ENCODE measurements at regions not wholly inside any gene's neighbourhood (a gene's known extent, or its start where the extent isn't known, plus 50 kb on each side); places are given as distances from the start of the nearest gene placed in this dataset.

DNA sequence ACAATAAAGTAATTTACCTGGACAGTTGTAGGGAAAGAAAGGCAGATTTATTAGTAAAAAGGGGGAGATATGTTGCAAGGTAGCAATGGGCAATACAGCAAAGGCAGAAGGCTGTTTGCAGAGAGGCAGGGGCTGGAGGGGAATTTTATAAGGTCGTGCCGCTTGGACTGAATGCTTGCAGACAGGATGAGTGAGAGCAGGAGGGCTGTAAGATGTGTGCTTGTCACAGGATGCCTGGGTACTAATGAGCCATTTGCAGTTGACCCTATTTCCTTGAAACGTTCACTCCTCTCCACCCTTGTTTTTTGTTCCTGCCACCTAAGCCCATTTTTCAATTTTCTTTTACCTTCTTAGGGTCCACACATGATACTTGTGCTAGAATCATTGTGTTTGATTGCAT is 214.7 kb downstream of the TRAM1L1 start:
- no peak for DNase-seq

DNA sequence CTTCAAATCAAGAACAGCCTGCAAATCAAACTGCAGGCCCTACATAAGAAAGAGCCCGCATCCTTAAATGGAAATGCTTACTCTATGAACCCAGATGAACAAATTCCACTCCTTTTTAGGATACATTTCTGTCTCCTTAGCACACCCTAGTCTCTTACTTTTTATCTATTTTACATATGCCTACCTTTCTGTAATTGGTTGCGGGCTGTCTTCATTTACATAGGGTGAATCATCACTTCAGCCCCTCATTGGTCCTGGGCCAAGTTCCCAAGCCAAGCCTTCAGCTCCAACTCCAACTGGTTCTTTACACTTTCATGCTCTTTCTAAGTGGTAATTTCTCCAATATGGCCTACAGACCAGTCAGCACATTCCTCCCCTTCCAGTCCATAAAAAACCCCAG is 219.3 kb downstream of the TRAM1L1 start:
- no peak for DNase-seq

DNA sequence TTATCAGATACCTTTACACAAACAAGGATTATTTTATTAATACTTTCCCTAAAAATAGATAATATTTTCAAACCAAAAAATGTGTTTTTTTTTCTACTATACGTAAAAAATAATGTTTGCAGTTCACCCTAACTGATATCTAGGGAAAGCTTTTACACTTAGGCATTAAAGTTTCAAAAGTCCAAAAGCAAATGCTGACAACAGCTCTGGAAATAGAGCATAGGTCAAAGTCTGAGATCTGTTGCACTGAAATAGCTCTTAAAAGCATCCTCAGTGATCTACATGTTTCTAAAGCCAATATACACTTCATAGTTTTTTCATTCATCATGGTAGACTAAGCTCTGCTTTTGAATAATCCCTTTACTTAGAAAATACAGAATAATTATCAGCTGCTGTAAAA is 222.8 kb downstream of the TRAM1L1 start:
- DNase-seq: no peak

DNA sequence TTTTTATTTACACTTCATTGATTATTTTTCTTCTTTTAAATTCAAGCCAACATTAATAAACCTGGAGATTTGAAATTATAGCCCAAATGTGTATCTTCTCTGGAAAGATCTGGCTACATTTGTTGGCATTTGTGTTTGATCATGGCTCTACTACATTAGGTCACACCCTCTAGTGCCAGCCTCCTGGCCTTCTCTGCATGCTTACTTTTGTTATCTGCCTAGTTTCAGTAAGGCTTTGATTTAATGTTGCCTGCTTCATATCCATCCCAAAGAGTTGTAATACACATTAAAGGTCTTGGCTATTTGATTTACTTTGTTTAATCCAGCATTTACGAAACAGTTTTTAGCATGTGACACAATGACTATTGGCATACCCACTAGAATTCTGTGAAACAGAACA is 224.5 kb downstream of the TRAM1L1 start:
- no peak for DNase-seq

DNA sequence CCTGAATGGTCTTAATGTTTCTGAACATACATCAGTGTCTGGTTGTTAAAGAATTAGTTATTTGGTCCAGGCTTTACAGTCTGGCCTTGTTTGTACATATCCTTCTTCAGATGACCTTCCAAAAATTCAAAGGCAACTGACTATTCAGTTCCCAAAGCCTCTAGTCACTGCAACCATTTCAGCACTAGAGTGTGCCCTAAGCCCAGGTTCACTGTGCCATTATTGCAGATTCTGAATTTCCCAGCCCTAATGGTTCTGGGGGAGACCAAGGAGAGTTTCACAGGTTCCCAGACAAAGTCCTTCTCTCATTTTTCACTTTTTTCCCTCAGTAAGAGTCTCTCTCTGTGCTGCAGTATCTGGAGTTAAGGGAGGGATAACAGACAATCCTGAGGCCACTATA is 235.8 kb downstream of the TRAM1L1 start:
- no peak for DNase-seq

DNA sequence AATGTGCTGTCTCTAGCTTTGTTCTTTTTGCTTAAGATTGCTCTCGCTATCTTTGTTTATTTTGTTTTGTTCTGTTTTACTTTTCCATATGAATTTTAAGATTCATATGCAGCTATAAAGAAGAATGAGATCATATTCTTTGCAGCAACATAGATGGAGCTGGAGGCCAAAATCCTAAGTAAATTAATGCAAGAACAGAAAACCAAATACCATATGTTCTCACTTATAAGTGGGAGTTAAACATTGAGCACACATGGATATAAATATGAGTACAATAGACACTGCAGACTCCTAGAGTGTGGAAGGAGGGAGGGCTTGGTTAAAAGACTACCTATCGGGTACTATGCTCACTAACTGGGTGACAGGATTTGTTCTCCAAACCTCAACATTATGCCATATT is 237.8 kb downstream of the TRAM1L1 start:
- DNase-seq: no peak

DNA sequence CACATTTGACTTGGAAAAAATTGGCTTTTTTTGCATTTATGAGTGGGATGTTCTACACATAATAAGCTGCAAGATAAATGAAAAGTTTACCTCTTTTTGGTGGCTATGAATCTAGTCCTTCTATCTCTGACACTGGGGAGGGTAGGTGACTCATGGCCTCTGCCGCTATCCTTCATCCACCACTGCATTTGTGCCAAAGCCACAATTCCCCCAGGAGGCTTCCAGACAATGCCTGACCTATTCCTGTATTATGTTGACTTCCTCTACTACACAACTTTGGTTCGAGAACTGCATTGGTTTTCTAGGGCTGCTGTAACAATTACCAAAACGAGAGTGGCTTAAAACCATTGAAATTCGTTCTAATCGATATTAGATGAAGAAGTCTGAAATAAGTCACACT is 245.6 kb downstream of the TRAM1L1 start:
- no peak for DNase-seq

DNA sequence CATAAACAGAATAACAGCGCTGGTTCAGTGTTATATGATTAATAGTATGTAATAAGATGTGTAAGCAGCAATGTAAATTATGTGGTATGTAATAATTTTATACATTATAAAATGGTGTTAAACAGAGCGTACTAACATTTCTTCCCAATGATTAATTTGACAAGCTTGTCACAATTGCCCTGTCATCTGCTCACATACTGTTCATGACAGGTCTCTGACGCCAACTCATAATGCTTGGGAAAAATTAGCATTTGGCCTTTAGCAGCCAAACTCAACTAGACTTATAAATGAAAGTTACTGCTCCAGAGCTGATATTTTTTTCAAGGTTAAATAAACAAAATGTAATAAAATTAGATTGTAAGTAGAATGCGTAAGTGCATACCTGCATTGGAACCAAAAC is 246.8 kb downstream of the TRAM1L1 start:
- no peak for DNase-seq

DNA sequence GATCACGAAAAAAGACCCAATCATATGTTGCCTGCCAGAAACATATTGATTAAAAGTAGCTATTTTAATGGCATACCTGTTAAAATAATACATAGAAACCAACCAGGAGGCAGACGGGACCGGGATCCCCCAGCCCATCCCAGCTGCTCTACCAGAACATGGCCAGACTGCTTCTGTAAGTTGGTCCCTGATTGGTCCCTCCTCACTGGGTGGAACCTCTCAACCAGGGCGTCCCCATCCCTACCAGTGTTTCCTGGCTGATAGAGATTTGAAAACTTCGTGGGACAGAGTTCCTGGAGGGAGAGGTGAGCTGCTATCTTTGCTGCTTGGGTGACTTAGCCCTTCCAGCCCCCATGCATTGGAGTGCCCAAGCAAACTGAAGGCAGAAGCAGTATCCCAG is 256.2 kb downstream of the TRAM1L1 start:
- no peak for DNase-seq

DNA sequence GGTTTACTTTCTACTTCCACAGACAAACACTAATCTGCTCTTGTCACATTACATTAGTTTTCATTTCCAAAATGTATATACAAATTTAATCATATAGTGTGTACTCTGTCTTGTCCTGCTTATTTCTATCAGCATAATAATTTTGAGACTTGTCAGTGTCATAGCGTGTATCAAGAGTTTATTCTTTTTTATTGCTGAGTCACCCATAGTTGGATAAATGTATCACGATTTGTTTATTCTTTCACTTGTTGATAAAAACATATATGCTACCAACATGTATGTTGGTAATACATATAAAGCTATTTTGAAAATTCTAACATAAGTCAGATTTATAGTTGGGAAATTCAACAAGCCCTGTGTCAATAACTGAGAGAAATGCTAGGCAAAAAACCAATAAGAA is 261.2 kb downstream of the TRAM1L1 start:
- DNase-seq: no peak

DNA sequence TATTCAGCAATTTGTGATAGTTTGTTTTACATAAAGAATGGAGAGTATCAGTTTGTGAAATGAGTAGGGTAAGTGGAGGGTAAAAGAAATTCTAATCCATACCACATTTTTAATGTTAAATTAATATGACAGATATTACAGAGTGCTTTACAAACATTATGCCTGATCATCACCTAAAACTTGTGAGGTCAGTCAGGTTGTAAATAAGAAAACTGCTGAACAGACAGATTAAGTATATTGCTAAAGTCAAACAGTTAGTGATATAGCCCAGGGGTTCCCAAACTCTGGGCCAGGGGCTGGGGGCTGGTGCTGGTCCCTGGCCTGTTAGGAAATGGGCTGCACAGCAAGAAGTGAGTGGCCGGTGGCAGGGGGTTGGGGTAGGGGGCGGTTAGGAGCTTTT is 273.6 kb downstream of the TRAM1L1 start:
- DNase-seq: no peak

DNA sequence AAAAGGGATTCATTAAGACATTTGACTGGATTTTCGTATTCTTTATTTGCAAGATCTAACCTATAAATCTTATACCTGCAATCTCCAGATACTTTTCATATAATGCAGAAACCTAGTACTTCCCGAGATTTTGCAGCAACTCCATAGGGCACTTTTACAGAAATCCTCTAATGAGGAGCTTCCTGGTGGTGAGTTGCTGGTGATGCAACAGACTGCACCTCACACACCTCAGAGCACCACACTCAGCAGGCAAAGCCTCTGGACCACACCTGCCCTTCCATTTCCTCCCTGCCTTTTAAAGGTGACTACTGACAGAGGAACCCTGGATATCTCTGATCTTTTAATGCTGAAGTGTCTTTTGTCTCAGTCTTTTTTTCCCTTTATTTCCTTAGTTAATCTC is 289.4 kb downstream of the TRAM1L1 start:
- no peak for DNase-seq

DNA sequence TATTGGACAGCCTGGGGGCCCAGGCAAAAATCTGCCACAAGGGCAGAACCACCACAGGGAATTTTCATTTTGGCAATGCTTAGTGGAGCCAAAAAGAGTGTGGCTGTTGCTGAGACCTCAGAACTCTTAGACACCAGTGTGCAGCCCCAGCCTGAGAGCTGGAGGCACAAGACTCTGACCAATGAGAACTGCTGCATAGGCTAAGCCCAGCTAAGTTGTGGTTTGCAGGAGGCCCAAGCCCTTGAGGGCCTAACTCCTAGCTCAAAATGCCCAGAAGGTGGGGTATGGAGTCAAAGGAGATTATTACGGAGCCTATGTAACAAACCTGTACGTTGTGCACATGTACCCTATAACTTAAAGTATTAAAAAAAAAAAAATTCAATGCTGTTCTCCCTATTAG is 296.7 kb downstream of the TRAM1L1 start:
- DNase-seq: no peak

DNA sequence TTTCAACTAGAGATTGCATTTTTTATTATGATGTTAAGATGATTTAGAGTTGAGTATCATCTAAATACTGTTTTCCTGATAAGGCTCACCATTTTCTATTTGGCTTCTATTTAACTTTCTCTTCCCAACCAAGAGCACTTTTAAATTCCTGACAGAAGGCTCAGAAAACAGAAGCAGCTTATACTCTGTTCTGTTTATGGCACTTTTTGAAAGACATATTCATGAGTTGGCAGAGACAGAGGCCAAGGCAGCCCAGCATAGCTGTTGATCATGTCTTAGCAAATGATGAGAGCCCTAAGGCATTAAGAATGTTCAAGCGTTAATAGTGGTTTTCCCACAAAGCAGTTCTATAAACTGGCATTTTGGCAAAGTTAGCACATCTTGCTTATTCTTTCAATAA is 330.3 kb downstream of the TRAM1L1 start:
- no peak for DNase-seq

DNA sequence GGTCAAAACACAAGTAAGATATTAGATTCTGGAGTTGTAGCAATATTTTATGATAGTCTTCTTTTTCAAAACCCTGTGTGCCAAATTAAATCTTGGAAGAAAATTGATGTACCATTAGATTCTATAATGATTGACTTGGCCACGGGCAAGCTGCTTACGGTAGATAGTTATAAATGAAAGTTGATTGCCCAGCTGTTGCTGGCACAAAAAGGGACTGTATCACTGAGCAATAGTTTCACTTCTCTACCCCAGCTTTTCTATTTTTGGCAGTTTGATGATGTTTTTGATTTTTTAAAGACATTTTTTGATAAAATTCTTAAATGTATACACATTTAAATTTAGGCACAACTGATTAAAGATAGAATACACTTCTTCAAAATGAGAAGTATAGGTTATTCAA is 333.3 kb downstream of the TRAM1L1 start:
- DNase-seq: no peak

DNA sequence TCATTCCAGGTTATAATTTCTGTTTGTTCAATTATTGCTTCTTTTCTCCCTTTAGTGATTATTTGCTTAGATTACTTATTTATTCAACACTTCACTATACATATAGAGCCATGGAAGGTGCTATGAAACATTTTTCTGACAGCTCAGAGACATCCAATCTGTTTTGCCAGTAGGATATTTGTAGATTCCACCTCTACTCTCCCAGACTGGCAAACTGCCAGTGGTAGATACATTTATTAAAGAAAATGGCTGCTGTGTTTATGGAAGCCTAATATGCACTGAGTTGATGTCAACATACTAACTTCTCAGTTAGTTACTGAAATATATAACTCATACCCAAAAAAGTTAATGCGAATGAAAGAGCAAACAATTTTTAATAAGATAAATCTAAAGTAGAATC is 348.6 kb downstream of the TRAM1L1 start:
- DNase-seq: no peak

DNA sequence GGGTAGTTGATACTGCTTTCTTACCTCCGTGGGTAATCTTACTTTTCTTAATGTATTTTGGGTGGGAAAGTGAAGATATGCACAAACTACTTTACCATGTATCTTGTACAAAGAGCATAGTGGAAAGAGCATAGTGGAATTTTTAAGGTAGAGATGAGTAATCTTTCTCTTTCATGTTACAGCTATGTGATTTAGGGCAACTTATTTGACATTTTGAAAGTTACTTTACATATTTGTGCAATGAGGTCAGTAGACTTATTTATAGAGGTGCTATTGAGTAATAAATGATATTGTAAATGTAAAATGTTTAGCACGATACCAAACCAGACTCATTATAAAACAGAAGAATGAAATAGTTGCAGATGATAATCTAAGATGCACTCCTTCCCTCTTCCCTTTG is 351.2 kb downstream of the TRAM1L1 start:
- no peak for DNase-seq

DNA sequence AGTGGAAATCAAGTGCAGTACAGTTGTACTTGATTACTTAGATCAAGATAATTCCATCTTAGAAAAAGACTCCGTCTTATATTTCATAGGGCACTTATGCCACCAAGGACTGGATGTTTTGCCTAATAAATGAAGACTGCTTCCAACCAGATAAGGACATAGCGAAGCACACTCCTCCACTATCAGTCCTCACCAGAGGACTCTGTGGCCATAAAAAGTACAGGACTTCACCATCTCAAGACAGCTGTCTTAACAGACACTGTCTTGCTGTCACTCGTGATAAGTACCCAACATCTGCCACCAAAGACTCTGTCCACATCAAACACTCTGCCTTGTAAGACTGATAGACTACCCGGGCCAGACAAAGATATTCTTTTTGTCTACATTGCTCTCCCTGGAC is 352.0 kb downstream of the TRAM1L1 start:
- DNase-seq: no peak

DNA sequence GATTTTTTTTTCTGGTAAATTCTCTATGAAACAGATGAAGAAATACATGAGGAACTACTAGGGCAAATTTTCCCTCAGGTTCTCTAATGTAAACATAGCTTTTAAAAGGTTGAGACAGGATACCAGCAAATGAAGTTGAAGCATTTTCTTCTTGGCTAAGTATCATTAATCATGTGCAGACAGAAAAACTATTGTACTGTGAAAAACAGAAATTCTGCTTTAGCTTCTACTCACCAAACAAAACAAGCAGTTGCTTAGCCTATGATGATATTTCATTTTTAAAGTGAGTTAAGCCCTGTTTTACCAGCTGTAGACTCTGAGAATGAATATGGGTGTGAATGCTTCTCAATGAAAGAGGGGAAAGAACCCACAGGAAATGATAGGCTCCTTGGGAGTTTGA is 358.9 kb downstream of the TRAM1L1 start:
- DNase-seq: no peak

DNA sequence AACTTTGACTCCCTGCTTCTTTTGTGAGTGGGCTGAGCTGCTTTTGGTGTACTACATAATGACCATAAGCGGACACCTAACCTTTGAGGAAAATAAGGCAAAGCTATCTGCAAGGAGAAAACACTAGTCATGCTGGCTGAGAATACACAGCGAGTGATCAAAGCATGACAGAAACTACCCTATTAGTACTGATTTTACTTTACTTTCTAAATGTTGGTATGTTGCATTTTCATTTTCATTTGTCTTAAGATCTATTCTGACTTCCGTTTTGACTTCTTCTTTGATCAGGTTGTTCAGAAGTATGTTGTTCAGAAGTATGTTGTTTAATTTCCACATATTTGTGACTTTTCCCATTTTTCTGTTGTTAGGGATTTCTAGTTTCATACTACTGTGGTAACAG is 361.1 kb downstream of the TRAM1L1 start:
- DNase-seq: no peak

DNA sequence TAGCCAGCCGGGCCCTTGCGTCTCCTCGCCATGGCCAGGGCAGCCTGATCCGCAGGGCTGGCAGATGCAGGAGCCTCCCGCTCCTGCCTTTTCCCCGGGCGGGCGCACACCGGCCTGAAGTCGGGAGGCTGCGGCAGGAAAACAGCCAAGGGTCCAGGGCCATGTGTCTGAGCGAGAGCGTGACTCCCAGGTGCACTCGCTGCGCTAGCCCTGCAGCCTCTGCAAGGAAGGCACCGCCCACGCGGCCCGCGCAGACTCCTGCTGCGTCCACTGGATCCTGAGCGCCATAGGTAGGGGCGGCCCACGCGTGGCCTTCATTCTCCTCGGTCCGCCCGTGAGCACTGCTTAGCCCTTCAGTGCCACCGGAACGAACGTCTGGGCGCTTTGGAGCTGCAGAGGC is 379.9 kb downstream of the TRAM1L1 start:
- no peak for DNase-seq

DNA sequence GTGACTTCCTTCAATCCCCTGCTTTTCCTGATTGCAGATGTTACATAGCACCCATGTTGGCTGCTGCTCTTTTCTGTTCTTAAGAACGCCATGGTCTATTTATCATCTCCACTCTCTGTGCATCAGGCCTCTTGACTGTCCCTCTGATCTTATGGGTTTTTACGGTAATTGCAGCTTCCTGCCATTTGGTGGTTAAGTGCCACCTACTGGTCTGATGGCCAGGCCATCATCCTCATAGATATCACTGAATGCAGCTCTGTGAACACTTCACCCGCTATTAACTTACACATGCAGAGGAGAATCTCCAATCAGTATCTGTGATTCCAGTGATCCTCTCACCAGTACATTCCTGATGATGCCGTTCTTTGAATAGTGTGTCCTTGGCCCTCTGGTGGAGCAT is 382.4 kb downstream of the TRAM1L1 start:
- no peak for DNase-seq

DNA sequence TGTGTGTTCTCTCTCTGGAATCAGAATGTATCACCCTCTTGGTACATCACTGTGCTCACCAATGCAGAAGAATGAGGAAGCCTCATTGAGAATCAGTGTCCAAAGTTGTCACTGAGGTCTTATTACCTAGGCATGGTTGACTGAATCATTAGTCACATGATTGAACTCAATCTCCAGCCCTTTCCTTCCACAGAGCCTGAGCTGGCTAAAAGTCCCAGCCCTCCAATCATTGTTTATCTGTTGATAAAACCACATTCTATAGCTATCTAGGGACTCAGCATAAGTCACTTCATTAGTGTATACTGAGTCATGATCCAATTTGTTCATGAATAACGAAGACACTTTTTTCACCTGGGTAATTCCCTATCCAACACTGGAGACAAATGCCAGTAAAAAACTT is 396.8 kb downstream of the TRAM1L1 start:
- no peak for DNase-seq

DNA sequence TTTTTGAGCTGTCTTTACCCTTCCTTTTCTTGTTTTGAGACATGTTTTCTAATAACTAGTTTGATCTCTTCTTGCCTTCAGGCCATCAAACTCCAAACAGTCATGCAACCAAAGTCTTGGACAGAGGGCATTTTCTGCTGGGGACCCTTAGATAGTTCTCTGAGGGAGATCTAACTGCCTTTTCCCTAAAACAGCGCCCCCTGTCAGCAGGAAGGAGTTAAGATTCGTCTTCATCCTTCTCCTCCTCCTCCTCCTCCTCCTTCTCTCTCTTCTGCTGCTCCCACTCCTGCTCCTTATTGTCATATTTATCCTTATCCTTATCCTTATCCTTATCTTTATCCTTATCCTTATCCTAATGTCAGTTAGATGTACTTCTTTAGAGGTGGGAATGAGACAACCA is 417.2 kb downstream of the TRAM1L1 start:
- no peak for DNase-seq

DNA sequence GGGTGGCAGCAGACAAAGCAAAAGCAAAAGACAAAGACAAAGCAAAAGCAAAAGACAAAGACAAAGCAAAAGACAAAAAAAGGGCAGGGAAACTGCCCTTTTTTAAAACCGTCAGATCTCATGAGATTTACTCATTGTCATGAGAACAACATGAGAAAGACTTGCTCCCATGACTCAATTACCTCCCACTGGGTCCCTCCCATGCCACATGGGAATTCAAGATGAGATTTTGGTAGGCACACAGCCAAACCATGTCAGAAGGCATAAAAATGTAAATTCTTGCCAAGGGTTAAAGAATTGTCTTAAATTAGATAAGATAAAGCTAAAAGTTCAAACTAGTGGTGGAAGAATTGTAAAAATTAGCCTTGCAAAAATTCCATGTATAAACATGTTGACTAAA is 419.7 kb downstream of the TRAM1L1 start:
- DNase-seq: peak; percentile 0

DNA sequence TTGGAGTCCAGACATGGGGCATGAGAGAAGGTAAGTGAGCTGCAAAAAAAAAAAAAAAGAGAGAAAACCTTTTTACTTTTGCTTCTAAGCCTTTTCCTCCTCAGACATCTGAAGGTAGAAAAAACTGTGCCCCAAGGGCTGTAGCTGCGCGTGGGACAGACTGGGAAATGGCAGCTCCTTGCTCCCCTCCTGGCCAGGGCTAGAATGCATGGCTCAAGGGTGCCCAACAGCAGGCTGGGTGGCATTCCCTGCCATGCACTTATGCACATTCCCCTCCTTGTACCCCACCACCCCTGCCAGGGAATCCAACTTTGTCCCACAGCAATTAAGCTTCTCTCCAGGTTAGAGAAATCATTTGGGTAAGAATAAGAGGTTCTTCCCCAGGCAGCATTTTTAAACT is 421.2 kb downstream of the TRAM1L1 start:
- no peak for DNase-seq

Data from inflammatory macrophage treated with lipopolysaccharide for 4 hours (primary cell).